Kidney epithelial cell (primary cell): ENCODE measurements at regions not wholly inside any gene's neighbourhood (a gene's known extent, or its start where the extent isn't known, plus 50 kb on each side); places are given as distances from the start of the nearest gene placed in this dataset.

ENCODE experiments used
- DNase-seq: peaks from one replicate; pipeline ENCODE4 v3.0.0-alpha.2; 2010; ENCODE audit warnings: low read depth
- H3K27me3 ChIP-seq: 2 replicates; pipeline ENCODE4 v1.6.0; 2011; ENCODE audit warnings: low read length; ENCODE audit not compliant: control insufficient read depth, insufficient read depth
- H3K36me3 ChIP-seq: 2 replicates; pipeline ENCODE4 v1.5.1; 2011; ENCODE audit warnings: low read length; ENCODE audit not compliant: control insufficient read depth, insufficient read depth
- H3K4me3 ChIP-seq: 2 replicates; pipeline ENCODE4 v1.5.1; 2011; ENCODE audit warnings: low read depth, mild to moderate bottlenecking, control low read depth, low read length
- CTCF ChIP-seq: IDR thresholded peaks from 2 replicates; pipeline ENCODE4 v1.5.1; 2011; ENCODE audit warnings: mild to moderate bottlenecking, moderate library complexity, low read length, control low read depth, inconsistent platforms; ENCODE audit not compliant: insufficient read depth, poor library complexity, severe bottlenecking

- no peaks in the 10 kb centered on the region for H3K36me3 ChIP-seq
- DNase-seq: no peak
- no peaks in the 10 kb centered on the region for H3K27me3 ChIP-seq
- TF ChIP-seq CTCF: no peak
- no peak overlapping the region for H3K4me3 ChIP-seq
Measured at GRCh38 chr9:75418518-75418917, 330.2 kb downstream of the OSTF1 start.

- Histone ChIP-seq H3K27me3 (no peaks in the 10 kb centered on the region), H3K36me3 (no peaks in the 10 kb centered on the region), H3K4me3 (no peak overlapping the region)
- TF ChIP-seq CTCF: no peak
- no peak for DNase-seq
Measured at GRCh38 chr9:75422944-75423522, 334.7 kb downstream of the OSTF1 start.

- Histone ChIP-seq H3K27me3 (no peaks in the 10 kb centered on the region), H3K4me3 (no peak overlapping the region), H3K36me3 (no peaks in the 10 kb centered on the region)
- TF ChIP-seq CTCF: no peak
- DNase-seq: no peak
Measured at GRCh38 chr9:75429531-75430475, 341.5 kb downstream of the OSTF1 start.

- no peak for TF ChIP-seq CTCF
- H3K4me3 ChIP-seq: no peak overlapping the region
- DNase-seq: no peak
- H3K27me3 ChIP-seq: no peaks in the 10 kb centered on the region
- H3K36me3 ChIP-seq: no peaks in the 10 kb centered on the region
Measured at GRCh38 chr9:75431375-75431774, 343.1 kb downstream of the OSTF1 start.

- Histone ChIP-seq H3K36me3 (no peaks in the 10 kb centered on the region), H3K4me3 (no peak overlapping the region), H3K27me3 (no peaks in the 10 kb centered on the region)
- no peak for TF ChIP-seq CTCF
- DNase-seq: no peak
Measured at GRCh38 chr9:75432386-75432785, 344.1 kb downstream of the OSTF1 start.
